B cell (primary cell): ENCODE measurements at regions not wholly inside any gene's neighbourhood (a gene's known extent, or its start where the extent isn't known, plus 50 kb on each side); places are given as distances from the start of the nearest gene placed in this dataset.

Source experiments
- ATAC-seq: fragments of 200-7000 bp; cut with Tn5 transposase; one replicate; pipeline ENCODE4 v1.10.0; 2021; ENCODE audit warnings: low read depth, mild to moderate bottlenecking, moderate number of reproducible peaks, moderate library complexity
- CTCF ChIA-PET: fragments of 350-600 bp; sonication (Branson Sonifier 250); formaldehyde crosslinking; loops from one replicate; lab custom pipeline; 2021; ENCODE audit warnings: antibody characterized with exemption, inconsistent platforms; lab: Charles Lee
- POLR2A ChIA-PET: fragments of 350-600 bp; sonication (Branson Sonifier 250); formaldehyde crosslinking; loops from one replicate; lab custom pipeline; 2021; ENCODE audit warnings: antibody characterized with exemption; lab: Charles Lee
- DNase-seq: peaks from one replicate; pipeline ENCODE4 v3.0.0; 2013
- H2AFZ ChIP-seq: 2 replicates; pipeline ENCODE4 v1.6.1; 2012; ENCODE audit warnings: mild to moderate bottlenecking, low read depth, low read length; ENCODE audit not compliant: insufficient read depth, poor library complexity, severe bottlenecking
- H3K27ac ChIP-seq, 2 donors: 1 replicate in 1 of 2; 2 replicates in 1 of 2; pipeline ENCODE4 v1.5.1; 2012 to 2013; ENCODE audit warnings: low read length in 2 of 2, mild to moderate bottlenecking in 2 of 2, moderate library complexity in 1 of 2
- H3K27me3 ChIP-seq, 4 experiments: fragments of 200-600 bp in 1 of 4; sonication (generic) in 1 of 4; replicated peaks in 1 of 4; 1 replicate in 2 of 4; 2 replicates in 2 of 4; pipeline versions ENCODE4 v1.6.1 to v1.7.0; 2013 to 2016; ENCODE audit warnings: low read length in 3 of 4, mild to moderate bottlenecking in 2 of 4, mixed read lengths in 1 of 4, moderate library complexity in 1 of 4; ENCODE audit not compliant: insufficient read depth in 4 of 4, control insufficient read depth in 3 of 4; ENCODE audit errors: control extremely low read depth in 1 of 4
- H3K36me3 ChIP-seq, 2 experiments: replicated peaks in 1 of 2; 1 replicate in 1 of 2; 2 replicates in 1 of 2; pipeline versions ENCODE4 v1.6.1 to v1.7.1; 2013; ENCODE audit warnings: low read length in 1 of 2; ENCODE audit not compliant: insufficient read depth in 2 of 2, control insufficient read depth in 1 of 2; ENCODE audit errors: control extremely low read depth in 1 of 2, extremely low read depth in 1 of 2
- H3K4me1 ChIP-seq, 2 donors: fragments of 200-600 bp in 1 of 2; sonication (generic) in 1 of 2; 1 replicate in 1 of 2; 2 replicates in 1 of 2; pipeline versions ENCODE4 v1.5.1 to v1.6.1; 2013 to 2017; ENCODE audit warnings: low read length in 2 of 2; ENCODE audit not compliant: control insufficient read depth in 2 of 2, insufficient read depth in 2 of 2
- H3K4me2 ChIP-seq: replicated peaks from 2 replicates; pipeline ENCODE3; 2012; ENCODE audit warnings: mild to moderate bottlenecking, low read depth, low read length; ENCODE audit not compliant: poor library complexity, severe bottlenecking
- H3K4me3 ChIP-seq, 5 experiments: fragments of 200-600 bp in 1 of 5; sonication (generic) in 1 of 5; 1 replicate in 3 of 5; 2 replicates in 2 of 5; pipeline versions ENCODE4 v1.5.1 to v1.7.0; 2011 to 2016; ENCODE audit warnings: low read length in 4 of 5, mild to moderate bottlenecking in 4 of 5, low read depth in 2 of 5, control low read depth in 1 of 5, moderate library complexity in 1 of 5; ENCODE audit not compliant: insufficient read depth in 1 of 5; ENCODE audit errors: control extremely low read depth in 1 of 5, extremely low read depth in 1 of 5
- H3K79me2 ChIP-seq: fragments of 200-600 bp; sonication (generic); one replicate; pipeline ENCODE4 v1.6.0; 2016; ENCODE audit warnings: low read length; ENCODE audit not compliant: control insufficient read depth, insufficient read depth
- H3K9ac ChIP-seq: fragments of 200-600 bp; sonication (generic); 2 replicates; pipeline ENCODE4 v1.6.1; 2017; ENCODE audit warnings: mild to moderate bottlenecking, low read length, moderate library complexity
- H3K9me3 ChIP-seq, 3 donors: one replicate each; pipeline versions ENCODE4 v1.6.1 to v1.7.1; 2013; ENCODE audit warnings: low read length in 2 of 3; ENCODE audit not compliant: control insufficient read depth in 2 of 3, insufficient read depth in 1 of 3; ENCODE audit errors: control extremely low read depth in 1 of 3
- H4K20me1 ChIP-seq: 2 replicates; pipeline ENCODE4 v1.6.0; 2012; ENCODE audit warnings: mild to moderate bottlenecking, low read length; ENCODE audit not compliant: insufficient read depth, control insufficient read depth, poor library complexity, severe bottlenecking
- H3K27ac Mint-ChIP-seq: one replicate; pipeline ENCODE4 v1.8.0; 2021; ENCODE audit warnings: mixed read lengths
- H3K27me3 Mint-ChIP-seq: one replicate; pipeline ENCODE4 v1.8.0; 2021; ENCODE audit warnings: mixed read lengths
- H3K4me1 Mint-ChIP-seq: one replicate; pipeline ENCODE4 v1.8.0; 2021; ENCODE audit warnings: mixed read lengths
- H3K4me3 Mint-ChIP-seq: one replicate; pipeline ENCODE4 v1.8.0; 2021; ENCODE audit warnings: mixed read lengths
- H3K9me3 Mint-ChIP-seq: one replicate; pipeline ENCODE4 v1.8.0; 2022; ENCODE audit warnings: mixed read lengths; ENCODE audit not compliant: insufficient read depth
- EZH2 ChIP-seq: IDR thresholded peaks from 2 replicates; pipeline ENCODE4 v1.6.1; 2012; ENCODE audit warnings: borderline replicate concordance, low read depth, mild to moderate bottlenecking, moderate library complexity, low read length; ENCODE audit not compliant: insufficient read depth, poor library complexity, severe bottlenecking
- WGBS: methylation state at CpG from one replicate; pipeline ENCODE4 v1.1.5; 2013; ENCODE audit warnings: missing lambda C conversion rate; ENCODE audit not compliant: insufficient coverage; 5-methylcytosine and 5-hydroxymethylcytosine counted together
- intact Hi-C: fragments of 100-400 bp; cut with micrococcal nuclease; formaldehyde crosslinking; loops from one replicate; pipeline ENCODE4 v1.10.0; 2022
- TF ChIP-seq, protein P1 (sequence below): fragments of 200-600 bp; IDR thresholded peaks from one replicate; pipeline ENCODE4 v1.8.0; 2022; ENCODE audit warnings: antibody characterized with exemption, mild to moderate bottlenecking

DNA sequence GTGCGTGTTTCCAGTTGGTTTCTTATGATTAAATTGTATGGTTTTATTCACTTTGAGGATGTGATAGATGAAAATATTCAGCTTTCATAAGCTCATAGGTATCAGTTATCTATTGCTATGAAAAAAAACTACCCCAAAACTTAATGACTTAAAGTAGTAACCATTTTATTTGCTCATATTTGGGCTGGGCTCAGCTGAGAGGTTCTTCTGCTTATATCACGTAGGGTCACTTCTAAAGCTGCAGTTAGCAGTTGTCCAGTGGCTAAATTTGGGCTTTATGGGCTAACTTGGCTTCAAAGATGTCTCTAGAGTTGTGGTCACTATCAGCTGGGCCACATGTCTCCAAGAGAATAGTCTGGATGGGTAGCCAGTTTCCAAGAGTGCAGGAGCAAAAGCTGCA, 206.4 kb upstream of the LYPLAL1 start:
- H3K9me3 ChIP-seq, result no peaks in the 10 kb centered on the region
- H3K4me3 ChIP-seq, result no peak overlapping the region
- no peaks in the 10 kb centered on the region for H3K4me1 Mint-ChIP-seq
- CTCF ChIA-PET, result no interaction called here
- no peaks in the 10 kb centered on the region for H3K9me3 Mint-ChIP-seq
- H4K20me1 ChIP-seq, result no peaks in the 10 kb centered on the region
- H3K4me2 ChIP-seq, result no peak overlapping the region
- no peak overlapping the region for H3K27ac ChIP-seq
- ATAC-seq (no peak), DNase-seq (no peak)
- H2AFZ ChIP-seq, result no peak overlapping the region
- H3K4me3 Mint-ChIP-seq, result no peak overlapping the region
- no peaks in the 10 kb centered on the region for H3K79me2 ChIP-seq
- TF ChIP-seq, protein P1, sequence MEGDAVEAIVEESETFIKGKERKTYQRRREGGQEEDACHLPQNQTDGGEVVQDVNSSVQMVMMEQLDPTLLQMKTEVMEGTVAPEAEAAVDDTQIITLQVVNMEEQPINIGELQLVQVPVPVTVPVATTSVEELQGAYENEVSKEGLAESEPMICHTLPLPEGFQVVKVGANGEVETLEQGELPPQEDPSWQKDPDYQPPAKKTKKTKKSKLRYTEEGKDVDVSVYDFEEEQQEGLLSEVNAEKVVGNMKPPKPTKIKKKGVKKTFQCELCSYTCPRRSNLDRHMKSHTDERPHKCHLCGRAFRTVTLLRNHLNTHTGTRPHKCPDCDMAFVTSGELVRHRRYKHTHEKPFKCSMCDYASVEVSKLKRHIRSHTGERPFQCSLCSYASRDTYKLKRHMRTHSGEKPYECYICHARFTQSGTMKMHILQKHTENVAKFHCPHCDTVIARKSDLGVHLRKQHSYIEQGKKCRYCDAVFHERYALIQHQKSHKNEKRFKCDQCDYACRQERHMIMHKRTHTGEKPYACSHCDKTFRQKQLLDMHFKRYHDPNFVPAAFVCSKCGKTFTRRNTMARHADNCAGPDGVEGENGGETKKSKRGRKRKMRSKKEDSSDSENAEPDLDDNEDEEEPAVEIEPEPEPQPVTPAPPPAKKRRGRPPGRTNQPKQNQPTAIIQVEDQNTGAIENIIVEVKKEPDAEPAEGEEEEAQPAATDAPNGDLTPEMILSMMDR, result no peak
- TF ChIP-seq EZH2, result no peak
- H3K36me3 ChIP-seq, result no peaks in the 10 kb centered on the region
- no peaks in the 10 kb centered on the region for H3K27me3 Mint-ChIP-seq
- intact Hi-C loops, result no loop called here
- H3K9ac ChIP-seq, result no peak overlapping the region
- H3K27ac Mint-ChIP-seq, result no peak overlapping the region
- H3K4me1 ChIP-seq, result no peaks in the 10 kb centered on the region
- H3K27me3 ChIP-seq, result no peaks in the 10 kb centered on the region
- POLR2A ChIA-PET, result no interaction called here
- no CpG with 5 or more reads among the region's 2 CpGs for WGBS

- ChIA-PET CTCF (no interaction called here), POLR2A (no interaction called here)
- no CpG with 5 or more reads among the region's 2 CpGs for WGBS
- H3K79me2 ChIP-seq, result no peaks in the 10 kb centered on the region
- no peak overlapping the region for H3K27ac ChIP-seq
- intact Hi-C loops, result no loop called here
- no peaks in the 10 kb centered on the region for H4K20me1 ChIP-seq
- no peaks in the 10 kb centered on the region for H3K27me3 Mint-ChIP-seq
- no peaks in the 10 kb centered on the region for H3K36me3 ChIP-seq
- H3K4me3 Mint-ChIP-seq, result no peak overlapping the region
- no peaks in the 10 kb centered on the region for H3K4me1 Mint-ChIP-seq
- no peak overlapping the region for H2AFZ ChIP-seq
- no peak overlapping the region for H3K4me2 ChIP-seq
- H3K27me3 ChIP-seq, result no peaks in the 10 kb centered on the region
- TF ChIP-seq, protein P1, result no peak
- TF ChIP-seq EZH2, result no peak
- ATAC-seq (no peak), DNase-seq (no peak)
- H3K9me3 Mint-ChIP-seq, result no peaks in the 10 kb centered on the region
- H3K4me3 ChIP-seq, result no peak overlapping the region
- H3K27ac Mint-ChIP-seq, result no peak overlapping the region
- no peak overlapping the region for H3K9ac ChIP-seq
- H3K9me3 ChIP-seq, result no peaks in the 10 kb centered on the region
- no peaks in the 10 kb centered on the region for H3K4me1 ChIP-seq
Measured at GRCh38 chr1:218967836-218968235, 205.8 kb upstream of the LYPLAL1 start.
